ENCODE measurements at regions not wholly inside any gene's neighbourhood (a gene's known extent, or its start where the extent isn't known, plus 50 kb on each side); places are given as distances from the start of the nearest gene placed in this dataset.
A peak's percentile ranks its signal among the peaks of the same experiment; 100 is the strongest.

- DNase-seq (ENCODE audit: low read depth) = peak; percentile 10
- TF ChIP-seq CTCF (conservative IDR thresholded peaks at IDR 0.05; ENCODE audit: control insufficient read depth, insufficient read depth, low read depth, low read length) = no peak
- H3K4me3 ChIP-seq (ENCODE audit: control insufficient read depth, low read depth, low read length) = no peak overlapping the region
These were observed 493.0 kb upstream of the FAM241A start for GRCh38 chr4:111652236-111652635.

GRCh38 chr4:111652986-111653385, 492.3 kb upstream of the FAM241A start:
- no peak for TF ChIP-seq CTCF (conservative IDR thresholded peaks at IDR 0.05; ENCODE audit: control insufficient read depth, insufficient read depth, low read depth, low read length)
- H3K4me3 ChIP-seq (ENCODE audit: control insufficient read depth, low read depth, low read length) = no peak overlapping the region
- DNase-seq (ENCODE audit: low read depth) = no peak

- no peak for DNase-seq (ENCODE audit: low read depth)
- no peak overlapping the region for H3K4me3 ChIP-seq (ENCODE audit: control insufficient read depth, low read depth, low read length)
- TF ChIP-seq CTCF (conservative IDR thresholded peaks at IDR 0.05; ENCODE audit: control insufficient read depth, insufficient read depth, low read depth, low read length) = no peak
These were observed 482.8 kb upstream of the FAM241A start for GRCh38 chr4:111662496-111662895.

- DNase-seq (ENCODE audit: low read depth) = no peak
- H3K4me3 ChIP-seq (ENCODE audit: control insufficient read depth, low read depth, low read length) = no peak overlapping the region
- no peak for TF ChIP-seq CTCF (conservative IDR thresholded peaks at IDR 0.05; ENCODE audit: control insufficient read depth, insufficient read depth, low read depth, low read length)
These were observed 480.8 kb upstream of the FAM241A start for GRCh38 chr4:111664308-111664945.

- no peak for DNase-seq (ENCODE audit: low read depth)
- no peak for TF ChIP-seq CTCF (conservative IDR thresholded peaks at IDR 0.05; ENCODE audit: control insufficient read depth, insufficient read depth, low read depth, low read length)
- no peak overlapping the region for H3K4me3 ChIP-seq (ENCODE audit: control insufficient read depth, low read depth, low read length)
These were observed 478.4 kb upstream of the FAM241A start for GRCh38 chr4:111666826-111667360.

GRCh38 chr4:111671756-111672155, 473.5 kb upstream of the FAM241A start:
- no peak for TF ChIP-seq CTCF (conservative IDR thresholded peaks at IDR 0.05; ENCODE audit: control insufficient read depth, insufficient read depth, low read depth, low read length)
- no peak overlapping the region for H3K4me3 ChIP-seq (ENCODE audit: control insufficient read depth, low read depth, low read length)
- no peak for DNase-seq (ENCODE audit: low read depth)

Measured in fibroblast of mammary gland (primary cell).